Hepatocyte (in vitro differentiated cells): ENCODE measurements at regions not wholly inside any gene's neighbourhood (a gene's known extent, or its start where the extent isn't known, plus 50 kb on each side); places are given as distances from the start of the nearest gene placed in this dataset.

Experiments
- EZH2 ChIP-seq: fragments of 200-600 bp; sonication (generic); IDR thresholded peaks from 2 replicates; pipeline ENCODE4 v1.6.1; 2016; ENCODE audit warnings: antibody characterized with exemption, mild to moderate bottlenecking, borderline replicate concordance
- TF ChIP-seq, protein P1 (sequence below): fragments of 200-600 bp; sonication (generic); IDR thresholded peaks from 2 replicates; pipeline ENCODE4 v1.5.1; 2016; ENCODE audit warnings: antibody characterized with exemption, mild to moderate bottlenecking; ENCODE audit not compliant: poor library complexity

DNA sequence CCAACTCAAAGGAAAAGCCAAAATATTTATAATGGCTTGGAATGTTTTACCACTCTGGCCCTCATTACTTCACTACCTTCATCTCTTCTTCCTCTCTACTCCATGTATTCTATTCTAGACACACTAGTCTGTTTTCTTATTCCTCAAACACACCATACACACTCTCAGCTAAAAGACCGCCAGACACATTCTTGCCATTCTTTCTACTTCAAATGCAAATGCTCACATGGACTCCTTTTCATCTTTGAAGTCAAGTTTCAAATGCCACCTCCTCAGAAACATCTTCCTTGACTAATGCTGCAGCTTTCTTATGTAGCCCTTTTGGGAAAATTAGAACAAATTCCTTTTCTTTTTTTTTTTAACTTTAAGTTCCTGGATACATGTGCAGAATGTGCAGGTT, 412.9 kb upstream of the FMR1 start:
- TF ChIP-seq, protein P1, sequence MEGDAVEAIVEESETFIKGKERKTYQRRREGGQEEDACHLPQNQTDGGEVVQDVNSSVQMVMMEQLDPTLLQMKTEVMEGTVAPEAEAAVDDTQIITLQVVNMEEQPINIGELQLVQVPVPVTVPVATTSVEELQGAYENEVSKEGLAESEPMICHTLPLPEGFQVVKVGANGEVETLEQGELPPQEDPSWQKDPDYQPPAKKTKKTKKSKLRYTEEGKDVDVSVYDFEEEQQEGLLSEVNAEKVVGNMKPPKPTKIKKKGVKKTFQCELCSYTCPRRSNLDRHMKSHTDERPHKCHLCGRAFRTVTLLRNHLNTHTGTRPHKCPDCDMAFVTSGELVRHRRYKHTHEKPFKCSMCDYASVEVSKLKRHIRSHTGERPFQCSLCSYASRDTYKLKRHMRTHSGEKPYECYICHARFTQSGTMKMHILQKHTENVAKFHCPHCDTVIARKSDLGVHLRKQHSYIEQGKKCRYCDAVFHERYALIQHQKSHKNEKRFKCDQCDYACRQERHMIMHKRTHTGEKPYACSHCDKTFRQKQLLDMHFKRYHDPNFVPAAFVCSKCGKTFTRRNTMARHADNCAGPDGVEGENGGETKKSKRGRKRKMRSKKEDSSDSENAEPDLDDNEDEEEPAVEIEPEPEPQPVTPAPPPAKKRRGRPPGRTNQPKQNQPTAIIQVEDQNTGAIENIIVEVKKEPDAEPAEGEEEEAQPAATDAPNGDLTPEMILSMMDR: no peak
- no peak for TF ChIP-seq EZH2
